GM19351 (cell line): ENCODE measurements at regions not wholly inside any gene's neighbourhood (a gene's known extent, or its start where the extent isn't known, plus 50 kb on each side); places are given as distances from the start of the nearest gene placed in this dataset.
"Not testable (repeated sequence)": the region's sequence is repeated elsewhere in the genome, so short reads cannot be mapped to it uniquely, and the experiment has no call there.

ENCODE experiments used
- ATAC-seq: cut with Tn5 transposase; IDR thresholded peaks from one replicate; pipeline ENCODE4 v1.9.1; 2021; ENCODE audit warnings: mild to moderate bottlenecking, moderate library complexity; ENCODE audit not compliant: unreplicated experiment

- no peak for ATAC-seq
Observed at GRCh38 chr1:119251751-119252150, 111.3 kb upstream of the WARS2 start.

- ATAC-seq: no peak
Observed at GRCh38 chr1:119253366-119253765, 112.9 kb upstream of the WARS2 start.

- no peak for ATAC-seq
Observed at GRCh38 chr1:119254067-119254720, 113.7 kb upstream of the WARS2 start.

GRCh38 chr1:119256089-119256488 is 112.5 kb upstream of the HAO2 start:
- not testable (repeated sequence) for ATAC-seq

- no peak for ATAC-seq
Observed at GRCh38 chr1:119260506-119260905, 108.1 kb upstream of the HAO2 start.

GRCh38 chr1:119266386-119266785 is 102.2 kb upstream of the HAO2 start:
- peak; percentile 94 for ATAC-seq

- peak; percentile 54 for ATAC-seq
Observed at GRCh38 chr1:119266858-119267257, 101.7 kb upstream of the HAO2 start.

GRCh38 chr1:119267288-119267687 is 101.3 kb upstream of the HAO2 start:
- ATAC-seq: peak; percentile 12

GRCh38 chr1:119268879-119269278 is 99.7 kb upstream of the HAO2 start:
- no peak for ATAC-seq

- peak; percentile 69 for ATAC-seq
Observed at GRCh38 chr1:119275145-119276134, 93.1 kb upstream of the HAO2 start.

GRCh38 chr1:119276558-119276957 is 92.0 kb upstream of the HAO2 start:
- no peak for ATAC-seq

GRCh38 chr1:119279456-119280381 is 88.9 kb upstream of the HAO2 start:
- ATAC-seq: no peak

- no peak for ATAC-seq
Observed at GRCh38 chr1:119285482-119285881, 83.1 kb upstream of the HAO2 start.

GRCh38 chr1:119286587-119287181 is 81.9 kb upstream of the HAO2 start:
- ATAC-seq: peak; percentile 71

- ATAC-seq: no peak
Observed at GRCh38 chr1:119288751-119289150, 79.8 kb upstream of the HAO2 start.

- no peak for ATAC-seq
Observed at GRCh38 chr1:119290297-119290696, 78.3 kb upstream of the HAO2 start.

GRCh38 chr1:119291611-119292206 is 76.9 kb upstream of the HAO2 start:
- no peak for ATAC-seq

- ATAC-seq: no peak
Observed at GRCh38 chr1:119293797-119294196, 74.8 kb upstream of the HAO2 start.

GRCh38 chr1:119294199-119294598 is 74.4 kb upstream of the HAO2 start:
- ATAC-seq: no peak

- no peak for ATAC-seq
Observed at GRCh38 chr1:119294722-119295121, 73.9 kb upstream of the HAO2 start.
